ENCODE measurements at regions not wholly inside any gene's neighbourhood (a gene's known extent, or its start where the extent isn't known, plus 50 kb on each side); places are given as distances from the start of the nearest gene placed in this dataset.
A peak's percentile ranks its signal among the peaks of the same experiment; 100 is the strongest.

- no peak overlapping the region for H3K27ac Mint-ChIP-seq
- H3K4me3 Mint-ChIP-seq: no peak overlapping the region
- ATAC-seq (ENCODE audit: low read depth): no peak
- POLR2A ChIA-PET: no interaction called here
- intact Hi-C loops (cut with micrococcal nuclease): no loop called here
- TF ChIP-seq CTCF (IDR thresholded peaks at IDR 0.05): no peak
- H3K4me1 Mint-ChIP-seq: no peaks in the 10 kb centered on the region
- no peaks in the 10 kb centered on the region for H3K9me3 Mint-ChIP-seq
- CTCF ChIA-PET: no interaction called here
- no peak for DNase-seq
- H3K27me3 Mint-ChIP-seq: no peaks in the 10 kb centered on the region
- H3K36me3 Mint-ChIP-seq (ENCODE audit: low read depth): no peaks in the 10 kb centered on the region
Measured at GRCh38 chr4:129623233-129623875, 527.4 kb downstream of the C4orf33 start.

GRCh38 chr4:129641179-129641578 is 545.2 kb downstream of the C4orf33 start:
- ATAC-seq (ENCODE audit: low read depth) (peak; percentile 42), DNase-seq (no peak)
- TF ChIP-seq CTCF (IDR thresholded peaks at IDR 0.05): no peak
- Mint-ChIP-seq H3K9me3 (peaks cover 2% of the 10 kb centered on the region), H3K27ac (no peak overlapping the region), H3K27me3 (no peaks in the 10 kb centered on the region), H3K4me3 (no peak overlapping the region), H3K36me3 (ENCODE audit: low read depth) (no peaks in the 10 kb centered on the region), H3K4me1 (no peaks in the 10 kb centered on the region)
- CTCF ChIA-PET: interaction anchor here (1.0 to 2.7 kb wide), 3 partner anchors 9 to 1449 kb away, joined by 3 to 17 read pairs (median 3); no protein-coding TSS in a partner anchor
- intact Hi-C loops (cut with micrococcal nuclease): loop anchor here (1.0 kb wide), 1 partner anchor 279 kb away; no protein-coding TSS in a partner anchor
- POLR2A ChIA-PET: no interaction called here

- no peak overlapping the region for H3K27ac Mint-ChIP-seq
- intact Hi-C loops (cut with micrococcal nuclease): no loop called here
- POLR2A ChIA-PET: no interaction called here
- no peaks in the 10 kb centered on the region for H3K36me3 Mint-ChIP-seq (ENCODE audit: low read depth)
- H3K9me3 Mint-ChIP-seq: no peaks in the 10 kb centered on the region
- no peak for TF ChIP-seq CTCF (IDR thresholded peaks at IDR 0.05)
- no peak for DNase-seq
- ATAC-seq (ENCODE audit: low read depth): no peak
- H3K4me1 Mint-ChIP-seq: no peaks in the 10 kb centered on the region
- CTCF ChIA-PET: no interaction called here
- no peaks in the 10 kb centered on the region for H3K27me3 Mint-ChIP-seq
- H3K4me3 Mint-ChIP-seq: no peak overlapping the region
Measured at GRCh38 chr4:129645461-129645860, 549.5 kb downstream of the C4orf33 start.

GRCh38 chr4:129668092-129668491 is 572.1 kb downstream of the C4orf33 start:
- TF ChIP-seq CTCF (IDR thresholded peaks at IDR 0.05): no peak
- no peaks in the 10 kb centered on the region for H3K27me3 Mint-ChIP-seq
- no peaks in the 10 kb centered on the region for H3K4me1 Mint-ChIP-seq
- CTCF ChIA-PET: no interaction called here
- no peaks in the 10 kb centered on the region for H3K9me3 Mint-ChIP-seq
- POLR2A ChIA-PET: no interaction called here
- intact Hi-C loops (cut with micrococcal nuclease): no loop called here
- H3K27ac Mint-ChIP-seq: no peak overlapping the region
- ATAC-seq (ENCODE audit: low read depth): no peak
- no peak overlapping the region for H3K4me3 Mint-ChIP-seq
- no peaks in the 10 kb centered on the region for H3K36me3 Mint-ChIP-seq (ENCODE audit: low read depth)
- no peak for DNase-seq

GRCh38 chr4:129672941-129673340 is 577.0 kb downstream of the C4orf33 start:
- H3K27me3 Mint-ChIP-seq: no peaks in the 10 kb centered on the region
- no peaks in the 10 kb centered on the region for H3K36me3 Mint-ChIP-seq (ENCODE audit: low read depth)
- ATAC-seq (ENCODE audit: low read depth) (no peak), DNase-seq (no peak)
- POLR2A ChIA-PET: no interaction called here
- peaks cover 3% of the 10 kb centered on the region for H3K9me3 Mint-ChIP-seq
- no peak overlapping the region for H3K4me3 Mint-ChIP-seq
- TF ChIP-seq CTCF (IDR thresholded peaks at IDR 0.05): no peak
- intact Hi-C loops (cut with micrococcal nuclease): no loop called here
- no peak overlapping the region for H3K27ac Mint-ChIP-seq
- CTCF ChIA-PET: no interaction called here
- H3K4me1 Mint-ChIP-seq: no peaks in the 10 kb centered on the region

Measured in activated B cell treated with CpG ODN at 0.5 μM for 24 hours (primary cell).